Astrocyte of the spinal cord (primary cell): ENCODE measurements at regions not wholly inside any gene's neighbourhood (a gene's known extent, or its start where the extent isn't known, plus 50 kb on each side); places are given as distances from the start of the nearest gene placed in this dataset.

ENCODE experiments used
- DNase-seq: peaks from one replicate; pipeline ENCODE4 v3.0.0; 2011; ENCODE audit warnings: low read depth, low spot score
- H3K4me3 ChIP-seq: 2 replicates; pipeline ENCODE4 v1.5.1; 2011; ENCODE audit warnings: low read depth, mild to moderate bottlenecking, low read length, moderate library complexity
- in situ Hi-C: cut with HindIII; loops from 2 replicates; pipeline ENCODE4 v1.10.0; 2017; ENCODE audit warnings: low sequenced_read_pairs
- TF ChIP-seq, protein P1 (sequence below): IDR thresholded peaks from 2 replicates; pipeline ENCODE4 v1.5.1; 2012; ENCODE audit warnings: low read depth, mild to moderate bottlenecking, low read length, inconsistent platforms

DNA sequence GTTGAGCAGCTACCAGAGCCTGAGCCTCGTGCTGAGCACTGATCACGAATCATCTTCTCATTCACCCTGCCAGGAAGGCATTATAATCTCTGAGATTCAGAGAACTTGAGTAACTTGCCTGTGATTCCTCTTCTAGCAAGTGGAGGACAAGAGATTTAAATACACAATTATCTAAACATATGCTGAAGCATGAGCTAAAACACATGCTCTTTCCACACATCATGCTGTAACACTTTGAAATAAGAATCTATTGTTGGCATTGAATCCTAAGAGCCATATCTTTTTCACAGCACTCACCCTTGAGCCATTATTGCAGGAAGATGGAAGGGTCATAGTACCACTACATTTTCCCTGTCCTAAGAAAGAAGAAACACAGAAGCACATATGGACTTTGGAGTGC, 722.5 kb upstream of the API5 start:
- TF ChIP-seq, protein P1, sequence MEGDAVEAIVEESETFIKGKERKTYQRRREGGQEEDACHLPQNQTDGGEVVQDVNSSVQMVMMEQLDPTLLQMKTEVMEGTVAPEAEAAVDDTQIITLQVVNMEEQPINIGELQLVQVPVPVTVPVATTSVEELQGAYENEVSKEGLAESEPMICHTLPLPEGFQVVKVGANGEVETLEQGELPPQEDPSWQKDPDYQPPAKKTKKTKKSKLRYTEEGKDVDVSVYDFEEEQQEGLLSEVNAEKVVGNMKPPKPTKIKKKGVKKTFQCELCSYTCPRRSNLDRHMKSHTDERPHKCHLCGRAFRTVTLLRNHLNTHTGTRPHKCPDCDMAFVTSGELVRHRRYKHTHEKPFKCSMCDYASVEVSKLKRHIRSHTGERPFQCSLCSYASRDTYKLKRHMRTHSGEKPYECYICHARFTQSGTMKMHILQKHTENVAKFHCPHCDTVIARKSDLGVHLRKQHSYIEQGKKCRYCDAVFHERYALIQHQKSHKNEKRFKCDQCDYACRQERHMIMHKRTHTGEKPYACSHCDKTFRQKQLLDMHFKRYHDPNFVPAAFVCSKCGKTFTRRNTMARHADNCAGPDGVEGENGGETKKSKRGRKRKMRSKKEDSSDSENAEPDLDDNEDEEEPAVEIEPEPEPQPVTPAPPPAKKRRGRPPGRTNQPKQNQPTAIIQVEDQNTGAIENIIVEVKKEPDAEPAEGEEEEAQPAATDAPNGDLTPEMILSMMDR = no peak
- no peak overlapping the region for H3K4me3 ChIP-seq
- in situ Hi-C loops = no loop called here
- no peak for DNase-seq

GRCh38 chr11:42591841-42592240, 720.0 kb upstream of the API5 start:
- TF ChIP-seq, protein P1 = no peak
- H3K4me3 ChIP-seq = no peak overlapping the region
- in situ Hi-C loops = no loop called here
- no peak for DNase-seq

DNA sequence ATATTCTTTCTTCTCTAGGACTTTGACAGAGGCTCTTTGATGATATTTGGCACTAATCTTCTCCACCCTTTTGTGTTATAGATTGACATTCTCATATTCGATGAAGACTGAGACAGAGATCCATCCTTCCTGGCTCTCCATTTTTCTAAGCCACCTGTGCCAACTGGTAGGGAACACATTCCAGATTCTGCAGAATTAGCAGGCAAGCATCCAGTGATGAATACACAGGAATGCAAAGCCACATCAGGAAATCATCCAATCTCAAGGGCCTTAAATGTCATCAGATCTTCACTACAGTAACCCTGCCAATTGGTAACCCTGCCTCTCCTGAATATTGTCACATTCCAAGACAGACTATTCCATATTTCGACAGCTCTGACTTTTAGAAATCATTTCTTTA, 718.4 kb upstream of the API5 start:
- in situ Hi-C loops = no loop called here
- no peak for DNase-seq
- H3K4me3 ChIP-seq = no peak overlapping the region
- TF ChIP-seq, protein P1 = no peak

DNA sequence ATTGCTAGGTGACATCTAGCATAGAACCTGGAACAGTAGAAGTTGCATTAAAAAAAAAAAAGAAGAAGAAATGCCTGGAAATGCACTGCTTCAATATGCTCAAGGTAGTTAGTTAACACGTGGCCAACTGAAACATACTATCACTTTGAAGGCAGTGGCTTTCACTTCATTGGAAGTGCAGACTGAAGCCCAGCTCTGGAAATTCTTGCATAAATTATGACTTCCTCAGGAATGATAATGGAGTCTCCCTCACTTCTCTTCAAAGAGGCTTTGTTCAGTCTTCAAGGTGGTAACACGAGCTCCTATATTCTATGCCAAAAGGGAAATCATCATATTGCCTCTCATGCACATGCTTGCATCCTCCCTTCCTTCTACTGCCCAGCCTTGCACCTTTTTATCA, 715.9 kb upstream of the API5 start:
- no peak overlapping the region for H3K4me3 ChIP-seq

GRCh38 chr11:42596576-42597145, 715.1 kb upstream of the API5 start:
- no peak overlapping the region for H3K4me3 ChIP-seq
- in situ Hi-C loops = no loop called here
- TF ChIP-seq, protein P1 = no peak
- DNase-seq = no peak

More for the DNA sequence above, 715.9 kb upstream of the API5 start:
- no peak for DNase-seq
- TF ChIP-seq, protein P1 = no peak
- in situ Hi-C loops = no loop called here

DNA sequence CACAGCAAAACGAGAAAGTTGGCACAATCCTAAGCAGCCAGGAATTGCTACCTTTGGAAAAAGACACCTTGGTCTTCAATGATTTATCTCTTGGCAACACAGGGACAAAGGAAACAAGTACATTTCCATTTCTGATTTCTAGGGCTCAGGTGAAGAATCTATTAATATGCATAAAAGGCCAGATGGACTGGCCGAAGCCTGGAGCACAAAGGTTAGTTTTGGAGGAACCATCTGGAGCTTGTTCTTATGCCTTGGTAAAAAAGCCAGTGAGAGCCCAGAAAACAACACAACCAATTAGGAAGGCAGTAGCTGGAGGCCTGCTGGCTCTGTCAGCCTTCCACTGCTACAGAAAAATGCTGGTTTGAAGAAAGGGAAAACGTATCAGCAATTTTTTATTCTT, 713.5 kb upstream of the API5 start:
- in situ Hi-C loops = no loop called here
- no peak overlapping the region for H3K4me3 ChIP-seq
- TF ChIP-seq, protein P1 = no peak
- no peak for DNase-seq

DNA sequence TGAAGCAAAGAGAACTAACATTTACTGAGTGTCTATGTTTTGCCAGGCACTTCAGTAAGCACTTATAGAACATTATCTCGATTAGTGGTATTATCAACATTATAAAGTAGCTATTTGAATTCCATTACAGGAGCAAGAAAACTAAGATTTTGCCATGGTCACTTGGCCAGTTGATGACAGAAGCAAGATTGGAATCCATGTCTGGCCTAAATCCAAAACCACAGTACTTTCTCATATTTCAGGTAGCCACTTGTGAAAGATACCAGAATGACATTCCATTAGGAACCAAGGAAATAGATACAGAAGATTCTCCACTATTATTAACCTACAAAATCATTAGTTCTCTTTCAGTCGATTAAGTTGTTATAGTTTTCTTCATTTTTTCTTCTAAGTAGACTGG, 691.0 kb upstream of the API5 start:
- TF ChIP-seq, protein P1 = no peak
- no peak for DNase-seq
- in situ Hi-C loops = no loop called here
- no peak overlapping the region for H3K4me3 ChIP-seq
